K562 (cell line): ENCODE measurements at regions not wholly inside any gene's neighbourhood (a gene's known extent, or its start where the extent isn't known, plus 50 kb on each side); places are given as distances from the start of the nearest gene placed in this dataset.

Experiments
- ZBED1 ChIP-seq: IDR thresholded peaks from 2 replicates; pipeline ENCODE4 v1.6.1; 2014
- ZKSCAN3 ChIP-seq: fragments of 250-450 bp; sonication (Bioruptor Pico); IDR thresholded peaks from 2 replicates; pipeline ENCODE4 v1.4.0; 2020
- ZNF609 ChIP-seq: sonication (generic); formaldehyde crosslinking; IDR thresholded peaks from 2 replicates; pipeline ENCODE4 v1.8.1; 2023; ENCODE audit warnings: missing genetic modification reagents, mild to moderate bottlenecking, borderline replicate concordance

GRCh38 chr7:22662556-22663356, 64.2 kb upstream of the IL6 start:
- no peak for TF ChIP-seq ZBED1
- TF ChIP-seq ZKSCAN3 (CRISPR knock-in tag): no peak
- TF ChIP-seq ZNF609 (CRISPR knock-in tag): no peak
